HG02870 (cell line): ENCODE measurements at regions not wholly inside any gene's neighbourhood (a gene's known extent, or its start where the extent isn't known, plus 50 kb on each side); places are given as distances from the start of the nearest gene placed in this dataset.
"Not testable (repeated sequence)": the region's sequence is repeated elsewhere in the genome, so short reads cannot be mapped to it uniquely, and the experiment has no call there.

Source experiments
- ATAC-seq: cut with Tn5 transposase; IDR thresholded peaks from one replicate; pipeline ENCODE4 v1.9.1; 2021; ENCODE audit warnings: mild to moderate bottlenecking, moderate library complexity; ENCODE audit not compliant: unreplicated experiment

DNA sequence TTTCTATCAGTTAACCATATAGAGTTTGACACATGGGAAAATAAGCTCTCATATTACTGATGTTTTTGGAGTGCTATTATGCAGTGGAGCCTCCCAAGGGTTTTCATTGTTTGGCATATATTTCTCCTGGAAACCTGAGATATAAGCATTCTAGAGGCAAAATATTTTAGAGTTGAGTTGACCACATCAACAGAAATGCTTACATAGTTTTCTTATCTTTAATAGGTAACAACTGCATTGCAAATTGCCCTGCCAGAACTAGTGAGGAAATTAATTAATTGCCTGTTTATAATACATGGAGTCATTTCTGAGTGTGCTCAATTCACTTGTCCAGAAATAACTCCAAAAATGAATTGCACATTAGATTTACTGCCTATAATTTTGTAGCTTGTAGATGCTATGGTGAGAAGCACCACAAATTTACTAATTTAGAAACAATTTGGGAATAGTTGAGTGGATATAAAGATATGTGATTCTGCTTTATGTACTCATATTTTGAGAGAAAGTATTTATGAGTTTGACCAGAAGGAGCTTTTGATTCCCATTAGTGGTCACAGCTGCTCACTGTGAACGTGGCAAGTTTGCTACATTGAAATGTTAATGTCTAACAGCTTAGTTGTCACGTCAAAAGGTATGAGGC, 288.7 kb downstream of the CD109 start:
- ATAC-seq, result no peak

DNA sequence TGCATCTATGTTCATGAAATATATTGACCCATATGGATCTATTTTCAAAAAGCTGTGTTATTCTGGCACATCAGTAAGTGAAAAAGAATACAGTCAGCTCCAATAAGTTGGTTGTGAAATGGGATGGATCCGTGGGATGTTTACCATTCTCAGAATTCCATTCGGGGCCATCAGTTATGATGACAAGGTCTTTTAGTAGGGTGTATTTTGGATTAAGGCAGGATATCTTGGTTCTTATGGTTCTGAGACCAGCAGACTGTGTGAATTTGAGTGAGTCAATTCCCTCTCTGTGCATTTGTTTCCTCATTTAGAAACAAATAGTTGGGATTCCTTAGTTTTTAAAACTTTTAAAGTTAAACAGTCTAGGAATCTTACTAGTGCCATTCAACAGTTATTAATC, 287.4 kb downstream of the CD109 start:
- no peak for ATAC-seq

DNA sequence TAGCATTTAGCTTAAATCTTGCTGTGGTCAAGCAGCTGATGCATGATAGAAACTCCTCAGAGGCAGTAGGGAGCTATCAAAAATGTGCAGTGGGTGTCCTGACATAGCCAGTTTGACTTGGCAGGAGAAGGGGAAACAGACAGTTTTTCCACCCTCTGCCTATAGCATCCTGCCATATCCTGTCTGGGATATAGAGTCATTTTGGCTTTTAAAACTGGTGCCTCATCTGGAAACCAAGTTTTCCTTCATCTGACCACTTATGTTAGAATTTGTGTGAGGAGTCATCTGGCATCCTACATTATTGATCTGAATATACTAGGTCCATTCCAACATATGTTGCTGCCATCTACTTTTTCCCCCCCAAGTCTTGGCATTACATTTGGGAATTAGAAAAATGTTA, 284.1 kb downstream of the CD109 start:
- ATAC-seq, result no peak

DNA sequence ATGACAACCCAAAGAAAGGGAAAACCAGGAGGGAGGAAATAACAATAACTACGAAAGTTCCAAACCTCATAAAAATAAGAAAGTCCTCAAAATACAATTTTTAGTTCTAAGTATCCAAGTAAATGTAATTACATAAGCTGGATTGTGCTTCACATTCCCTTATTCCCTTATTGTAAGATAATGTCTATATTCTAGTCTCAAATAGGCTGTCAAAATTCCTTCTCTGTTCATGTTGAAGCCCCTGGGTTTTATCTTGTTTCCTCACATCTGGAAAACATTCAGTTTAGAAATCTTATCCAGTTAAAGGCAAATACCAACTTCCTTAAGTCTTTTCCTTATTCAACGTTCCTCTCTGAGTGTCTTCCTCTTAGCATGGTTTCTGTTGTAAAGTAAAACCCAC, 282.3 kb downstream of the CD109 start:
- no peak for ATAC-seq

DNA sequence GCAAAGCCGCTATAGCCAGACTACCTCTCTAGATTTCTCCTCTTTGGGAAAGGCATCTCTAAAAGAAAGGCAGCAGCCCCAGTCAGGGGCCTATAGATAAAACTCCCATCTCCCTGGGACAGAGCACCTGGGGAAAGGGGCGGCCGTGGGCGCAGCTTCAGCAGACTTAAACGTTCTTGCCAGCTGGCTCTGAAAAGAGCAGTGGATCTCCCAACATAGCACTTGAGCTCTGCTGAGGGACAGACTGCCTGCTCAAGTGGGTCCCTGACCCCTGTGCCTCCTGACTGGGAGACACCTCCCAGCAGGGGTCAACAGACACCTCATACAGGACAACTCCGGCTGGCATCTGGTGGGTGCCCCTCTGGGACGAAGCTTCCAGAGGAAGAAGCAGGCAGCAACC, 276.5 kb downstream of the CD109 start:
- ATAC-seq, result not testable (repeated sequence)

DNA sequence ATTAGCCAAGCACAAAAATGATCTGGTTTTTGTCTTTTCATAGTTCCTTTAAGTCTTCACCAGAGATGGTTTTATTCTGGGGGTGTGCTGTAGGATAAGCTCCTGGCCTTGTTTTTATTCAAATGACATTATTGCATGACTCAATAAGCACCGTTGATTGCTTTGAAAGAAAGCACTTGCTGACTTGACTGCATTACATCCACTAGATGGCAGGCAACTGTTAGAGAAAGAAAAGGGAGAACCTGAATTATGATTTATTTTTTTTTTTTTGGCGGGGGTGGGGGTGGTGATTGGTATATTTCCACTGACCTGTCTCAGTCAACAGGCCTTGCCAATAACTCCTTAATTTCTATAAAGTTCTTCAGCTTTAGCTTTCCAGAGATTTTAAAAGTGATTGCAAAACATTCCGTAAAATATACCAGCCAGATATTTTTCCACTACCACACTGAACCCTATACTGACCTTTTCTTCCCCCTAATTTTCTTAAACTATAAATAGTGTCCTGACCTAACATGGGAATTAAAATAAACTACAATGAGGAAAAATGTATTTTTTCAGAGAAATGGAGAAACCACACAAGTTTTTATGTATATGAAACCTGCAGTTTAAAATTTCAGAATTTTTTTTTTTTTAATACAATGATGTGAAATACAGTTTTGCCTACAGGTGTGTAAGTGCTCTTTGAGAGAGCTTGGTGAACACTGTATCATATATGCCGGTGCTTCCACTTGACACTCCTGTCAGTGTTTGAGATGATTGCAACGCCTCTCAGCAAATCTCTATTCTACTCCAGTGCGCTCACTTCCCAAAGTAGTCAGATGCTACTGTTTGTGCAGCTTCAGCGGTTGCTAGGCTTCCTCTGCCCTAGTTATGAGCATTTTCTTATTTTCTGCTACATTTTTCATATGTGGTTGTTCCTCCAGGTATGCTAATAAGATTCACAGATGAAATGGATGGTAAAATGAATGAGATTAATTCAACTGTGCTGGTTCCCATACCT, 274.3 kb downstream of the CD109 start:
- no peak for ATAC-seq

DNA sequence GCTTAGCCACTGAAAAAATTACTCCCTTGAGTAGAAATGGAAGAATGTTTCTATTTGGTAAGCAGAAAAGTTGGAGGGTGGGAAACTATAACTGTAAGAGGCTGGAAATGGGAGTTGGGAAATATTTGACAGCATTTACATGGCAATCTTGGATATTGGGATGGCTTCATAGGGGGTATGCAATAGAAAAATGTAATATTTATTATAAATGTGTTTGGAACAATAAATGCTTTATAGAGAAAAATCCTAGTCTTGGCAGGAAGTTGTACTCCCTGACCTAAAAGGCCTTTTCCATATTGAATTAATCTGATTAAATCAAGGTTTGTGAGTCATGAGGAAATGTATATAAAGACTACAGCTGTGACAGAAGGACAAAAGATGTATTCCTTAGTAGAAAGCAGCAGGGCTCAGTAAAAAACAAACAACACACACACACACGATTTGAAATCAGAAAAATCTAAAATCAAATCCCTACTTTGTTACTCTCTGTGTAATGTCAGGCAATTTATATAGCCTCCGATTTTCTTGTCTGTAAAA, 272.3 kb downstream of the CD109 start:
- ATAC-seq, result no peak

DNA sequence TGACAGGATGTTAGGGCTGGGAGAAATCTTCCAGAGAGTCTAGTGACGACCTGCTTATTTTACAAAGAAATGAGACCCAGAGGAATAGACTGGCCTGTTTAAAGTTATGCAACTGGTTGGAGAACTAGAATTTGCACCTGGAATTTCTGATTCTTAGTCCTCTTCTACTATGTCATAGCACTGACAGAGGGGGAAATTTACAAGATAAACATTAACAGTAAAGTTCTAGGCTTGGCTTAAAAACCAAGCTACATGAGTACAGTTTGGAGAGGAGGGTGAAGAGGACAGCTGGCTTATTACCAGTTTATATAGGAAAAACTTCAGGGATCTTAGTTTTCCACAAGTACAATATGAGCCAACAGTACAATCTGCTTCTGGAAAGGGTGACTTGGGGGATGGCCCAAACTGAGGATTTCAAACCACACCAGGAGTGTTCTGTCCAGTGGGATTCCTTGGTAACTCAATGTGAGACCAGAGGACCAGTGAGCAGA, 269.6 kb downstream of the CD109 start:
- no peak for ATAC-seq

DNA sequence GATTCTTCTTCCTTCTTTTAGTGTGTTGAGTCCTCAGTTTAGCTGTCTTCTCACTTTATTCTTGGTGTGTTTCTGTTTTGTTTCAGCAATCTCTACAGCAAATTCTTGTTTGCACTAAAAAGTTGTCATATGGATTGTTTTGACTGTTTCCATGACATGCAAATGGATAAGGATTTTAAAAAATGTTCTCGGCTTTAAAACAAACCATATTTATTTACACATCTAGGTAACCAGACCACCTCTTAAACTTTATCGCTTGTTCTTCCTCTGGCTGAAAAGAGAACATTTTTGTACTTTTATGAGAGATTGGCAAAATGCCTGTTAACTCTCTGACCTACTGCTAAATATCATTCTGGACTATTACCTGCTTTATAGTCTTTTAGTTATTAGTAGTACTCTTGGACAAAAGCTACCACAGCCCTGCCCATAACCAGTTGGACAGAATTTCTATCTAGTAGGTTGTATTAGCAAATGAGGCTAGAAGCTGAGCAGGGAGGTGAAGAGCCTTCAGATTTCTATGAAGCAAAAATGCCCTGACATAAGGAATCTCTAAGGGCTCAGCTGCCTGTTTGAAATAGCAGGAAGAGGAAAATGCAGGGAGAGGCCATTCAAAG, 268.3 kb downstream of the CD109 start:
- ATAC-seq, result no peak

DNA sequence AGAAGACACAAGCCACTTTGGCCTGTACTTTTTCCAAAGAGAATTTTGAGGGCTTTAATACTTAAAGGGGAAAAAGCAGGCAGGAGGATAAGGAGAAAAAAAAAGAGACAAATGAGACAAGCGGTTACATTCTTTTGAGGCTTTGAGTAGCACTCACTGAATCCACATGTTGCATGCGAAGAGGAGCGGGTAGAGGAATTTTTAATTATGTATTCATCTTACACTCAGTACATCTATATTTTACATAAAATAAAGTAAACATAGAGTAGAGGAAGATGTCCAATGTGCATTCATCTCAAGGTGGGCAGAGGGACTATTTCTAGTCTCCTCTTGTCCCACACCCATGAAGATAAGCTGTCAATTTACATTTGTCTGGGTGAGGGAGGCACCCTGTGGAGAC, 266.9 kb downstream of the CD109 start:
- no peak for ATAC-seq

DNA sequence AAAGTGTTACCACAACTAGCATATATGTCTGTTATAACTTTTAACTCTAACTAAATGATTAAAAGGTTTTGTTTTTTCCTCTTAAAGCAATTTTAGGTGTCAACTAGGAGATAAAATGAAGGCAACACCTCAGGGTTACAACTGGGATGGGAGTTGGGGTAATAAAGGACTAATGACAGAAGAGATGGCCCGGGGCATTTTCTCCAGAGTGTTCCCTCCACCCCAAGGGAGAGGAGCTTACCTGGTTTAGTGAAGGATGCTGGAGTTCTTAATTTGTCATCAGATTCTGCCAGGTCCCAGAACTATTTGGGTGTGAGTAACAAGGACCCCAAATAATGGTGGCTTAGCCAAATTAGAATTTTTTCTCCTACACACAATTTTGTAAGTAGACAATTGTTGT, 260.3 kb downstream of the CD109 start:
- ATAC-seq, result no peak

DNA sequence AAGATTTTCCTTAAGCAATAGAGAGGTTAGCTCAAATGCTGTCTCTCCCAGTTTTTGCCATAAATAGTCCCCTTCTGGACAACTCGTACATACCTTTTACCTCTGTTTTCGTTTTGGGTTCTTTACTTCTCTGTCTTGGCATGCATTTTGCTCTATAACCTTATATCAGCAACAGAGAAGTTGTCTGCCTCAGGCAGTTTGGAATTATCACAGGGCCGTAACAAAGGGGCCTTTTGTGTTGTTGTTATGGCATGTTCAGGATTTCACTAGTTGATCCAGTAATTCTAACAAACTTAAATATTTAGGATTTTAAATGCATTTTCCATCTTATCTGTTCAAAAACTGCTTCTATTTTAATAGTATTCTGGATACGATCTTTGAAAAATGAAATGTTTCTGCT, 259.8 kb downstream of the CD109 start:
- ATAC-seq, result no peak

DNA sequence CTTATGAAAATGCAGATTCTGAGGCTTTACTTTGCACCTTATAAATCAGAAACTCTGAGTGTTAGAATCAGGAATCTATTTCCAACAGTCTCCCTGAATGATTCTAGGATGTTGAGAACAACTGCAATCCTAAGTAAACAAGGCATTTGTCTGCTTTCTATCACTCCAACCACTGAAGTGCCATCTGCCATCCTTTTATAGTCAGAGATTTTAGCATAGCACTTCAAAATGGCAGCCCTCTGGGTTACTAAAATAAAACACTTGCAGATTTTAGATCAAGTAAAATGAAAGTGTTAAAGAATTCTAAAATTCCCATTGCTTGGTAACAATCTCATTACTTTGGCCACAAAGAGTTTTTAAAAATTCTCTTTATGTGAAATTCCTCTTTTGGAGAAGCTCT, 258.9 kb downstream of the CD109 start:
- ATAC-seq, result no peak

DNA sequence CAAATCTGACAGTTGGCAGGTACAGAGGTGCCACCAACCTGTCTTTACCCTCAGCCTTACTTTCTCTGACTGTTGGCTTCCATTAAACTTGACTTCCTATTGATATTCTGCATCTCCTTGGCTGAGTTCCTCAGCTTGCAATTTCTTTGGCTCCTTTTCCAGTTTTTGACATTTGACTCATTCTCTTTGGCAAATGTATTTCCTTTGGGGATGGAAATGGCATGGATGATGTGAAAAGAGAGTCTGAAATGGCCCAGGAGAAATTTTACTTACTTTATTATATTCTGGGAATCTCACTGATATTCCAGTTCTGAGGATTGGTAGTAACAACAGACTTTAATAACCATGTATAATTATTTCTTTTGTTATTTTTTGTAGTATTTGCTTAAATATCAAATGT, 255.2 kb downstream of the CD109 start:
- no peak for ATAC-seq

DNA sequence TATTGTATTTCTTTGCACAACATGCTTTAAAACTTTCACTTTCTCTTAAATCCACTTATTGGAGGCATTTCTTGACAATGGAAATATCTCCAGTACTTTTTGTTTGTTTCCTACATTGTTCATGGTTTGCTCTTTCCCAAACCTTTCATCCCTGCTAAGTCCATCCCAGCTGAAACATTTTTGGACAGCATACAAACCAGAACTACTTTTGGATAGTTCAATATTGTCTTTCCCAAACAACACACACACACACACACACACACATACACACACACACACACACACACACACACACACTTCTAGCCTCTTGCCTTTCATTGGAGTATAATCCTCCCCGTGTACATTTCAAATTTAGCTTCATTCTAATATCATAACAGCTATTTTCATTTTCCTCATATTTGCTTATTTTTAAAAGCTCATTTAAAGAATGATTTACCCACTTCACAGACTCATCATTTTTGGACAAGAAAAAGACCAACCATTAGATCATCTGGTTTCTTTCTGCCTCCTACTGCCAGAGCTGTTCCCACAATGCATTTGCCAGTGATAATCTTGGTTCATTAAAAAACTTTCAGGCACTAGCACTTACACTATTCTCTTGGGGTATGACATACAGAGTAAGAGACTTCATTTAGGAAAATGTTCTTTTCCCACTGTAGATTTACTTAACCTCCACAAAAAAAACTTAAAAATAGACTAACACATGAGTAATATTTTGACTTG, 248.1 kb downstream of the CD109 start:
- no peak for ATAC-seq

DNA sequence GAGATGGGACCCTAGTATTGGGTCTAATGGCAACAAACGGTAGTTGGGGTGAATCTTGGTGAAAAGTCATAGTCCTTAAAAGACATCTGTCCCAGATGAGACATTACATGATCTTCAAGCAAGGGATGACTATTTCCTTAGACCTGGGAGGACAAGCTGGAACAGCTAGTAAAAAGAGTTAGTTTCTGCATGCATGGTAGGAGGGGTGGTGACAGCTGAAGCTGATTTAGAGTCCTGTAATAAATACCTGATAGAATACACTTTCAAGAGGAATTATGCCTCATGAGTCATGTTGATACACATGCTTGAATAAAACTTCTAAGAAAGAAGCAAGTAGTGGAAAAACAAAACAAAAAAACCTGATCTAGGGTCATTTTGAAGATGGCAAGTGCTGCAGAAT, 247.4 kb downstream of the CD109 start:
- ATAC-seq, result no peak

DNA sequence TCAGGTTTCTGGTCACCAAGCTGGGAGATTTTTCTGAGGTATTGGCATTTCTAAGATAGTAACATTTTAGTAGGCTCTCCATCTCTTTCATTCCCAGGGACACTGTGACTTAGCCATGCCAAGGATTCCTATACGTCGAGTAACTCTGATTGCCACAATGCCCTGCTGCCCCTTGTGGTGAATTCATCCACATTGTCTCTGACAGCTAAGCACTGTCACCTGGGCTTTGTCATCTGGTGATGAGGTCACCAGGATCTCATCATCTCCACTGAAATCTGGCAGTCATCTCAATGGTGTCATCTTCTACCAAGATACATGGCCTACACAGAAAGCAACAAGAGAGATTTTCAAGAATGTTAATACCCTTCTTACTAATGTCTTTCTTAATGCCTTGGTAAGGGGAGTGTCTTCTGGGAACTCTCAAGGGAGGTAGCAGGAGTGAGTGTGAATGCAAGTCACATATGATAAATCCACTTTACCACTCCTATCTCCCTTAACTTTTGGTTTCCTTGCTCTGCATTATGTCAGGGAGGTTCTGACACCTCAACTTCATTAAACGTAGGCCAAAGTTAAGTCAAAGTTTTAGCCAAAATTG, 246.7 kb downstream of the CD109 start:
- no peak for ATAC-seq

DNA sequence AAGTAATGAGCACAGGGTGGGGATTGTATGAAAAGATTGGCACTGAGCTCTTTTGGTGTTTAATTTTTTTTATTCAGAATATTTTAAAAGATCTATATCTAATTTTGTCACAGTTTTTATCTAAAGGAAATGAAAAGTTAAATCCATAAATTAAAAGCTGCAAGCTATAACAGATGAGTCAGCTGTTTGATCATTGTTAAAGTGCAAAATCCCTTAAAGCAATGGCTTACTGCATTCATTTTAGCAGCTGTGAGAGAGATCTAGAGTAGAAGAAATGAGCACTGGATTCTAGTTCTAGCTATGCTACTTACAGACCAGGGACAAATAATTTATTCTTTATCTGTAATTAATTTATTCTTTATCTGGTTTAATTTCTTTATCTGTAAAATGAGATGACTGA, 245.9 kb downstream of the CD109 start:
- ATAC-seq, result no peak

DNA sequence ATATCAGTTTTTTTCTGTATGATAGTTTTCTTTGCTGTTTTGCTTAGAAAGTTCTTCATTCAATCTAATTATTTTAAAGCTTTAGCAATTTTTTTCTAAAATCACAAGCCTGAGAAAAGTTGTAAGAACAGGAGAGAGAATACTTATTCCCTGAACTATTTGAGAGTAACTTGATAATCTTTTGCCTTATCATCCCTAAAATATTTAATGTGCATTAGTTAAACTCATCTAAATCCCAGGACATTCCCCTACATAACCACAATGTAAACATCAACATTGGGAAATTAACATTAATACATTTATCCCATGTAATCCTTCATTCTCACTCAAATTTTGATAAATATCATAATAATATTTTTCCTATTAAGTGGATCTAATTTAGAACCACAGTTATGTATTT, 241.8 kb downstream of the CD109 start:
- ATAC-seq, result no peak

DNA sequence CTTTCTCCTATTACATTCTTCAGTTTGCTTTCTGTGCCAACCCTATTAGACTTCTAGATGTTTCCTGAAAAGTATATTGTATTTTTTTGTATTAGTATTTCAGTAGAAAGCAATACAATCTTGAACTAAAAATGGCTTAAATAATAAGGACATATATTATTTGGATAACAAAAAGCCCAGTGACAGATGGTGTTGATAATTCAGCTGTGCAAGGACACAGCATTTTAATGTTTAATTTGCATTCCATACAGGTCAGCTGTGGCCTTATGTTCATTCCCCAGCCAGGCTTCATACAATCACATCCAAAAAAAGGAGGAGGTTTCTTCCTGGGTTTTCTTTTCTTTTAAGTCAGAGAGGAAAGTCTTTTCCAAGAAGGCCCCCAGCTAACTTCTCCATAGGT, 236.9 kb downstream of the CD109 start:
- no peak for ATAC-seq
